Urothelium cell line (cell line): ENCODE measurements at regions not wholly inside any gene's neighbourhood (a gene's known extent, or its start where the extent isn't known, plus 50 kb on each side); places are given as distances from the start of the nearest gene placed in this dataset.

Experiments
- DNase-seq: peaks from one replicate; pipeline ENCODE4 v3.0.0; 2011; ENCODE audit warnings: low spot score, mixed read lengths
- FAIRE-seq: peaks from 2 replicates; lab custom pipeline; 2011; peaks lifted over from hg19 to GRCh38; lab: Jason Lieb, UNC

- no peak for DNase-seq
- FAIRE-seq = no peak
These were observed 313.3 kb upstream of the GULP1 start for GRCh38 chr2:187978356-187978755.

GRCh38 chr2:187982668-187983067 lies 309.0 kb upstream of the GULP1 start:
- DNase-seq (peak; percentile 36), FAIRE-seq (no peak)

GRCh38 chr2:187985195-187985594 lies 306.5 kb upstream of the GULP1 start:
- FAIRE-seq = no peak
- DNase-seq = no peak

GRCh38 chr2:187985923-187986322 lies 305.8 kb upstream of the GULP1 start:
- FAIRE-seq (no peak), DNase-seq (no peak)

- FAIRE-seq = no peak
These were observed 305.1 kb upstream of the GULP1 start for GRCh38 chr2:187986390-187987105.

GRCh38 chr2:187988348-187988747 lies 303.3 kb upstream of the GULP1 start:
- no peak for DNase-seq
- no peak for FAIRE-seq

More at GRCh38 chr2:187986390-187987105, 305.1 kb upstream of the GULP1 start:
- no peak for DNase-seq

- no peak for FAIRE-seq
- no peak for DNase-seq
These were observed 301.6 kb upstream of the GULP1 start for GRCh38 chr2:187989925-187990623.

GRCh38 chr2:187991389-187991788 lies 300.3 kb upstream of the GULP1 start:
- FAIRE-seq (no peak), DNase-seq (no peak)

- FAIRE-seq = no peak
- DNase-seq = no peak
These were observed 297.0 kb upstream of the GULP1 start for GRCh38 chr2:187994464-187995331.

- no peak for FAIRE-seq
- no peak for DNase-seq
These were observed 296.1 kb upstream of the GULP1 start for GRCh38 chr2:187995556-187995955.

- FAIRE-seq (no peak), DNase-seq (no peak)
These were observed 295.0 kb upstream of the GULP1 start for GRCh38 chr2:187996630-187997029.

- DNase-seq = no peak
- no peak for FAIRE-seq
These were observed 291.5 kb upstream of the GULP1 start for GRCh38 chr2:188000189-188000588.

- no peak for DNase-seq
- FAIRE-seq = no peak
These were observed 287.9 kb upstream of the GULP1 start for GRCh38 chr2:188003800-188004199.

- no peak for FAIRE-seq
These were observed 277.9 kb upstream of the GULP1 start for GRCh38 chr2:188013767-188014166.

GRCh38 chr2:188016917-188017316 lies 274.8 kb upstream of the GULP1 start:
- no peak for DNase-seq
- FAIRE-seq = no peak

More at GRCh38 chr2:188013767-188014166, 277.9 kb upstream of the GULP1 start:
- no peak for DNase-seq

- FAIRE-seq (no peak), DNase-seq (no peak)
These were observed 269.3 kb upstream of the GULP1 start for GRCh38 chr2:188022389-188022788.

GRCh38 chr2:188023035-188023434 lies 268.6 kb upstream of the GULP1 start:
- DNase-seq (no peak), FAIRE-seq (no peak)

- FAIRE-seq (no peak), DNase-seq (no peak)
These were observed 266.9 kb upstream of the GULP1 start for GRCh38 chr2:188024811-188025210.

- no peak for DNase-seq
- no peak for FAIRE-seq
These were observed 262.9 kb upstream of the GULP1 start for GRCh38 chr2:188028739-188029138.

GRCh38 chr2:188032306-188032705 lies 259.4 kb upstream of the GULP1 start:
- no peak for FAIRE-seq

GRCh38 chr2:188032786-188033185 lies 258.9 kb upstream of the GULP1 start:
- DNase-seq = no peak
- FAIRE-seq = no peak

More at GRCh38 chr2:188032306-188032705, 259.4 kb upstream of the GULP1 start:
- DNase-seq = no peak
